8988T (cell line): ENCODE measurements at regions not wholly inside any gene's neighbourhood (a gene's known extent, or its start where the extent isn't known, plus 50 kb on each side); places are given as distances from the start of the nearest gene placed in this dataset.
"Not testable (repeated sequence)": the region's sequence is repeated elsewhere in the genome, so short reads cannot be mapped to it uniquely, and the experiment has no call there.

Source experiments
- DNase-seq: peaks from one replicate; pipeline ENCODE4 v3.0.0; 2011

DNA sequence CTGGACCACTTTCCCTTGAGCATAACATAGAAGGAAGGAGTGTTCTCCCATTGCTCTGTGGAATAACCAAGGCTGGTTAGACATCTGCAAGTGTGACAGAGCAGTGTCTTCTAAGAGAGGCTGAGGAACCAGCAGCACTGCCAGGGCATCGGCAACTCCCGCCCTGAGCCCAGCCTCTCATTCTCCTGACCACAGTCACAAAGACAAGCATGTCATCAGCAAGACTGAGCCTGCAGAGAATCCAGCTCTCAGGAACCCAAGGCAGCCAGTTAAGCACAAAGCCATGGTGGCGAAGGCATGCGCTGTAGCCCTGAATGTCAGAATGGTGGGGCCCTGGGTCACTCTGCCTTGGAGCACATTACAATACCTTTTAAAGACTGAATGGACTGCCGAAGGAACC, 253.9 kb downstream of the AGTPBP1 start:
- no peak for DNase-seq

DNA sequence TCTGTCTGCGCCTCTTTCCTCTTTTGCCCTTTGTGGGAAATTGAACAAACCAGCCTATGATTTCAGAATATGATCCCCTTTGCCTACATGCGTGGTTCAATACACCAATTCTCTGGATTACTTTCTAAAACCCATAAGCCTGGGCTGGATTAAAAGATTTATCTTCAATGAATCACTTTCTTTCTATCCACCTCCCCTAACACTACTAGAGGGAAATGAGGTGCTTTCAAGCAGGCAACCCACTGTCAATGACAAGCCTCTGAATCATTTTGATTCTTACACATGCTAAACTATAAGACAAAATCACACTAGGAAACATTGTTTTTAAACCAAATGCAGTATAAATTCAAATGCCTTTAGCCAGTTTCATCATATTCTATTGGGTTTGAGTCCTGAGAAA, 257.5 kb downstream of the AGTPBP1 start:
- no peak for DNase-seq

DNA sequence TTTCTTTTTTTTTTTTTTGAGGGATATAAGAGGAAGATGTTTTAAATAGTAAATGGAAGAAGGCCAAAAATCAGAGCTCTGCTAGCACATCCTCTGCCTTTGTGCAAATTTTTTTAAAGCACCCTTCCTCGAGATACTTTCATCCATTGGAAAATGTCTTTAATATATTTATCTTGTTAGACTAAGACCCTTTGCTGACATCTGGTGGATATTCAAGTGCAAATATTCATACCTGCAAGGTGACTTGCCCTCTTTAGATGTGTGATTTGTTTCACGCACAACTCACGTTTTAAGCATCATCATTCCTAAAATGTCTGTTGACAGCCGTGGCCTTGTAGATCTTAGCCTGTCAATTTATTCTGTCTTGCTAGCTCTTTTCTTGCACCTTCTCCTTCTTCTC, 258.5 kb downstream of the AGTPBP1 start:
- no peak for DNase-seq

DNA sequence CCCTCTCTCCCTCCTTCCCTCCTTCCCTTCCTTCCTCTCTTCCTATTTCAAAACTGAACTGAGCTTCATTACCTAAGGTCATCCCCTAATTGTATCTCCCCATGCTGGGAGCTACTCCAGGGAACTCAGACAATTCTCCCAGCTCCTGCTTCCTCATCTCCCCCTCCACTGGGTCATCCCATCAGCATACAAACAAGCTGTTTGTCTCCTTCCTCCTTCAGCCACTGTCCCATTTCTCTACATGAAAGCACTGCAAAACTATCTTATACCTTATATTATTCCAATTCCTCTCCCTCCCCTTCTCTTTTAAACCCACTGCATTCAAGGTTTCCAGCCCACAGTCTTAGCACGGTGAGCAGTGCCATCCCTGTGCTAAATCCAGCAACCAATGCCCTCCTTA, 262.4 kb downstream of the AGTPBP1 start:
- DNase-seq, result no peak

DNA sequence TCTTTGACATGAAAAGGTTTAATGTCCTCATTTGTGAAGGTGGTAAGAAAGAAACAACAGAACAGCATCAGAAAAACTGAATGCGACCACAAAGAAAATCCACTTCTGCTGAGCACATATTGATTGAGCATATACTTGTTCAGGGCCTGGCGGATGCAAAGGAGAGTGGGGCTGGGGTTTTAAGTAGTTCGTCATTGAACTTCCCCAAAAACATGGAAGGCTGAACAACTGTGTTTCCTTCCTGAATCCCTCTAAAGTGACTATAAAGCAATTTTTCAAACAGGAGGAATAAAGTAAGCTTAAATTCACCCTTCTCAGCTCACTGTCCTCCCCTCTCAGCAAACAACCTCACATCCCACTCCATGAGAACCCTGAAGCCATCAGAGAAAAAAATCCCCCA, 262.9 kb downstream of the AGTPBP1 start:
- no peak for DNase-seq

DNA sequence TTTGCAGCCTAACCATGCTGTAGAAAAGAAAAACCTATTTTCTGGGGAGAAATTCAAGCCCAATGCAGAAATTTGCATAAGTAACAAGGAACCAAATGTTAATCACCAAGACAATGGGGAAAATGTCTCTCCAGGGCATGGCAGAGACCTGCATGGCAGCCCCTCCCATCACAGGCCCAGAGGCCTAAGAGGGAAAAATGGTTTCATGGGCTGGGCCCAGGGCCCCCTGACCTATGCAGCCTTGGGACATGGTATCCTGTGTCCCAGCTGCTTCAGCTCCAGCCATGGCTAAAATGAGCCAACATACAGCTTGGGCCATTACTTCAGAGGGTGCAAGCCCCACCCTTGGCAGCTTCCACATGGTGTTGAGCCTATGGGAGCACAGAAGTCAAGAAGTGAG, 266.9 kb downstream of the AGTPBP1 start:
- not testable (repeated sequence) for DNase-seq

DNA sequence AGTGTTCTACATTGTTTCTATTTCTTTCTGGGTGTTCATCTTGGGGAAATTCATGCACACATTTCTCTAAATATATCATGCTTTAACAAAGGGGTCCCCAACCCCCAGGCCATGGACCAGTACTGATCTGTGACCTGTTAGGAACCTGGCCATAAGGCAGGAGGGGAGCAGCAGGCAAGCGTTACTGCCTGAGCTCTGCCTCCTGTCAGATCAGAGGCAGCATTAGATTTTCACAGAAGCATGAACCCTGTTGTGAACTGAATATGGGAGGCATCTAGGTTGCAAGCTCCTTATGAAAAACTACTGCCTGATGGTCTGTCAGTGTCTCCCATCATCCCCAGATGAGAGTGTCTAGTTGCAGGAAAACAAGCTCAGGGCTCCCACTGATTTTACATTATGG, 270.0 kb downstream of the AGTPBP1 start:
- no peak for DNase-seq

DNA sequence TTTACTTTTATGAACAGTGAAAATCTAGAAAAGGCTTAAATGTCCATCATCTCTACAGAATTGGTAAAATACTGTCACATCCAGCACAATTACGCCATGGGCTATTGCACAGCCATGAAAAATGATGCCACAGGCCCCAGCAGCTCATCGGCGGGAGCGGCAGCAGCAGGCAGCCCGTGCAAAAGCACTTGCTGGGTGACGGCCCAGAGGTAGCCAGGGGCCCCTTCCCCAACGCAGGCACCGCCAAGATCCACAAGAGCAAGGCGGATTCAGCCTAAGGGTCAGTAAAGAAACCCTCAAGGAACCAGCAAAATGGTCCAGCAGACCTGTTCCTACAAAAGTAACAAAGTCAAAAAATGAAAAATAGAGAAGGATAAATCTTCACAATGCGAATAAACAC, 272.7 kb downstream of the AGTPBP1 start:
- DNase-seq, result no peak

DNA sequence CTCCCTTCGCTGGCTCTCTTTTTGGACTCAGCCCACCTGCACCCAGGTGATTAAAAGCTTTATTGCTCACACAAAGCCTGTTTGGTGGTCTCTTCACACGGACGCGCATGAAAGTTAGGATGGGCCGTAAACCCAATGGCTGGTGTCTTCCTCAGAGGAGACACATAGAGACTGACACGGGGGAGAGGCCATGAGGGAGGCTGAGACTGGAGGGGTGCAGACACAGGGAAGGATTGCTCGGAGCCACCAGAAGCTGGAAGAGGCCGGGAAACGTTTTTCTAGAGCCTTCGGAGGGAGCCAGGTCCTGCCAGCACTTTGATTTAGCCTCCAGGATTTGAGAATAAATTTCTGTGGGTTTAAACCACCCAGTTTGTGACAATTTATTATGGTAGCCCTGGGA, 274.9 kb downstream of the AGTPBP1 start:
- DNase-seq, result no peak

DNA sequence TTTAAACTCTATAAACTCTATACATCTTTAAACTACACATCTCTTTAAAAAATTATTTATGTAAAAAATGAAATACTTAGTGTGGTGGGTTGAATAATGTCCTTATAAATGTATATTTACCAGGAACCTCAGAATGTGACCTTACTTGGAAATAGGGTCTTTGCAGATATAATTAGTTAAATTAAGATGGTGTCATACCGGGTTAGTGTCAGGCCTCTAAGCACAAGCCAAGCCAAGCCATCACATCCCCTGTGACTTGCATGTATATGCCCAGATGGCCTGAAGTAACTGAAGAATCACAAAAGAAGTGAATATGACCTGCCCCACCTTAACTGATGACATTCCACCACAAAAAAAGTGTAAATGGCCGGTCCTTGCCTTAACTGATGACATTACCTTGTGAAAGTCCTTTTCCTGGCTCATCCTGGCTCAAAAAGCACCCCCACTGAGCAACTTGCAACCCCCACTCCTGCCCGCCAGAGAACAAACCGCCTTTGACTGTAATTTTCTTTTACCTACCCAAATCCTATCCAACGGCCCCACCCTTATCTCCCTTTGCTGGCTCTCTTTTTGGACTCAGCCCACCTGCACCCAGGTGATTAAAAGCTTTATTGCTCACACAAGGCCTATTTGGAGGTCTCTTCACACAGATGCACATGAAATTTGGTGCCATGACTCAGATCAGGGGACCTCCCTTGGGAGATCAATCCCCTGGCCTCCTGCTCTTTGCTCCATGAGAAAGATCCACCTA, 283.5 kb downstream of the AGTPBP1 start:
- DNase-seq, result not testable (repeated sequence)

DNA sequence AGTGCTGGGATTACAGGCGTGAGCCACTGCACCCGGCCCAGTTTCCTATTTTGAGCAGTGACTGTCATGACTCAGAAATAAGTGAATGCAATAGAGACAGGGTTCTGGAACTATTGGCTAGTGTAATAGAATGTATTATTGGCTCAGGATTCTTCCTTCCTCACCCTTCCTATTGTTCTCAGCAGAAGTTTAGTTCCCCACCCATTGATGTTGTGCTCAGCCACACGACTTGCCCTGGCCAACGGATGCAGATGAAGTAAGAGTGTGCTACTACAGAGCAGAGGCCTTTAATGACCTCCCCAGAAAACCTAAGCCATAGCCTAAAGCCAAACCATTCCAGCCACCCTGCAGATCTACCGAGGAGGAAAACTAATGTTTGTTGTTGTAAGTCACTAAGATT, 287.9 kb downstream of the AGTPBP1 start:
- no peak for DNase-seq

DNA sequence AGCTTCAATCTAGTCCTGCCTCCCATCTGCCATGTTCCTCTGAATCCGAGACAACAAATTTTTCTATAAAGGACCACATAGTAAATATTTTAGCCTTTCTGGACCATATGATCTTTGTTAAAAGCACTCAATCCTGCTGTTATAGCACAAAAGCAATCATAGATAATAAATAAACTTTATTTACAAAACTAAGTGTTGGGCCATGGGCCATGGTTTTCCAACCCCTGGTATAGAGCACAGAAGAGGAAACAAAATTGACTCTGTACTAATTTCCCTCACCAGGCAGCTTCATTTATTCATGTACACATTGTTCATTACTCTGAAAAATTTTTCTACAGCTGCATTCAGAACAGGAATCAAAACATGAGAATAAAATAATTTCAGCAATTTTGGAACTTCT, 288.9 kb downstream of the AGTPBP1 start:
- no peak for DNase-seq

DNA sequence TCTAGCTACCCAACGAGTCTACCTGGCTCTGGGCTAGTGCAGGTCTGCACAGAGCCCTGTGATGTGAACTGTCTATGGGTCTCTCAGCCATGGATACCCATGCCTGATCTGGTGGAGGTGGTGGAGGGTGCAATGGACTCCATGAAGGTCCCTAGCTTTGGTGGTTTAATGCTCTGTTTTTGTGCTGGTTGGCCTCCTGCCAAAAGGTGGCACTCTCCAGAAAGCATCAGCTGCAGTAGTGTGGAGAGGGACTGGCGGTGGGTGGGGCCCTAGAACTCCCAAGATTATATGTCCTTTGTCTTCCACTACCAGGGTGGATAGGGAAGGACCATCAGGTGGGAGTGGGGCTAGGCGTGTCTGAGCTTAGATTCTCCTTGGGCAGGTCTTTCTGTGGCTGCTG, 290.1 kb downstream of the AGTPBP1 start:
- no peak for DNase-seq

DNA sequence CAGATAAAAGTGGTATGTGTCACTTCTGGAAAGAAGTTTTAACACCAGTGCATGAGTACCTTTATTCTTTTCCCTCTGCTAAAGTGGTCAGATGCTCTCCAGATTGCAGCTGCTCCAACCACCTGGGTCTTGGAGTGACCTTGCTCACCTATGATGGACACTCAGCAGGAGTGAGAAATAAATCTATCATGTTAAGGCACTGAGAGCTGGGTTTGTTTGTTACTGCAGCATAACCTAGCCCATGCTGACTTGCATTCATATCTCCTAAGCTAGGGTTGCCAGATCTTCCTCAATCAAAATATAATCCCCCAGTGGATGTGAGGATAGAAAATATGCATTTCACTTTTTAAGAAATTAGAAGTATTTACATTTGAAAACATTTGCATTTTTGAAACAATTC, 295.9 kb downstream of the AGTPBP1 start:
- no peak for DNase-seq

DNA sequence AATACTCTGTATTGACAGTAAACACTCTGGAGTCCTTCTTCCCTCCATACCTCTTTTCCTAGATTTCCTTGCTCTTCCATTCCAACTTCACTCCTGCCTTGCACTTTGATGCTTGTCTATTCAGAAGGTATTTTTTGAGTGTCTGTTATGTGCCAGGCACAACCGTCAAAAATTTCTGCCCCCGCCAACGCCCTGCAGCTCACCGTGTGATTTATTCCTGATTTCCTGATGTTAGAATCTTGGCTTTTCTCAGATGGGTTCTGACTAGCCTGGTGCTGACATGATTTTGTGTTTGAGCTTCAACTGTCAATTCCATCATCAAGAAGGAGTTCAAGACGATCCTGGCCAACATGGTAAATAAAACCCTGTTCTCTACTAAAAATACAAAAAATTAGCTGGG, 297.5 kb downstream of the AGTPBP1 start:
- DNase-seq, result no peak

DNA sequence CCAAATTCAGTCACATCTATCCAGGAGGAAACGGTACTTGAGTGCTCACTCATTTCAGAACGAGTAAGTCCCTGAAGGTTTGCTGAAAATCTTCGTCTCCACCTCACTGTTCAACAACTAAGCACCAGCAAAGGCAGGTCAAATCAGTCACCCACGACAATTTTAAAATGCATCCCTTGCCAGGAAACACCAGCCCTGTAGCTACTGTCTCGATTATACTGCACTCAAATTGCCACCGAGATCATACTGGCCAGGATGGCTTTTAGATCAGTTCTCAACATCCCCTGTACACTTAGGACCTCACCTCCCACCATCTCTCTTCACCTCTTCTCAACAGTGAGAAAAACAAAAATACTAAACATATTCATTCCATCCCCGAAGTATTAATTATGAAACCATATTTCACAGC, 298.6 kb downstream of the AGTPBP1 start:
- no peak for DNase-seq

DNA sequence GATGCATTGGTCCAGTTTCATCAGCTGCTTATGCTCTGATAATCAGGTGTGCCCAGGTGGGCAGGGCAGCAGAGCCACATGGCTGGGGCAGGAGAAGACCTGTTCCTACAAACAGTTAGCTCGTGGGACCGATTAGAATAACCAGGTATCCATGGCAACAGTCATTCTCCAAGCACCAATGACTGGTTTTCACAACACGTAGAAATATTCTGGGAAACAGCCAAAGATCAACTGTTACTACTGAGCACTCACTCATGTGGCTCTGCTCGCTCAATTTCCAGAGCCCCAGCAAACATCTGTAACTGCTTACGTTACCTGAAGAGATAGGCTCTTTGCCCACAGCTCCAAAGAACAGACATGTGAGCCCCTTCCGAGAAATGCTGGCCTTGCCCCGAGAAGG, 302.0 kb downstream of the AGTPBP1 start:
- DNase-seq, result no peak

DNA sequence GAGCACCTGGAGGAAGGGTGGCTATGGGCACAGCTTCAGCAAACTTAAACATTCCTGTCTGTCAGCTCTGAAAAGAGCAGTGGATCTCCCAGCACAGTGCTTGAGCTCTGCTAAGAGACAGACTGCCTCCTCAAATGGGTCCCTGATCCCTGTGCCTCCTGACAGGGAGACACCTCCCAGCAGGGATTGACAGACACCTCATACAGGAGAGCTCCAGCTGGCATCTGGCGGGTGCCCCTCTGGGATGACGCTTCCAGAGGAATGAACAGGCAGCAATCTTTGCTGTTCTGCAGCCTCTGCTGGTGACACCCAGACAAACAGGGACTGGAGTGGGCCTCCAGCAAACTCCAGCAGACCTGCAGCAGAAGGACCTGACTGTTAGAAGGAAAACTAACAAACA, 307.8 kb downstream of the AGTPBP1 start:
- not testable (repeated sequence) for DNase-seq

DNA sequence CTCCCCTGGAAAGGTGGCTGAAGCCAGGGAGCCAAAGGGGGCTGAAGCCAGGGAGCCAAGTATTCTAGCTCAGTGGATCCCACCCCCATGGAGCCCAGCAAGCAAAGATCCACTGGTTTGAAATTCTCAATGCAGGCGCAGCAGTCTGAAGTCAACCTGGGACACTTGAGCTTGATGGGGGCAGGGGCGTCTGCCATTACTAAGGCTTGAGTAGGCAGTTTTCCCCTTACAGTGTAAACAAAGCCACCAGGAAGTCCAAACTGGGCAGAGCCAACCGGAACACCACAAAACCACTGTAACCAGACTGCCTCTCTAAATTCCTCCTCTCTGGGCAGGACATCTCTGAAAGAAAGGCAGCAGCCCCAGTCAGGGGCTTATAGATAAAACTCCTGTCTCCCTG, 308.2 kb downstream of the AGTPBP1 start:
- DNase-seq, result not testable (repeated sequence)

DNA sequence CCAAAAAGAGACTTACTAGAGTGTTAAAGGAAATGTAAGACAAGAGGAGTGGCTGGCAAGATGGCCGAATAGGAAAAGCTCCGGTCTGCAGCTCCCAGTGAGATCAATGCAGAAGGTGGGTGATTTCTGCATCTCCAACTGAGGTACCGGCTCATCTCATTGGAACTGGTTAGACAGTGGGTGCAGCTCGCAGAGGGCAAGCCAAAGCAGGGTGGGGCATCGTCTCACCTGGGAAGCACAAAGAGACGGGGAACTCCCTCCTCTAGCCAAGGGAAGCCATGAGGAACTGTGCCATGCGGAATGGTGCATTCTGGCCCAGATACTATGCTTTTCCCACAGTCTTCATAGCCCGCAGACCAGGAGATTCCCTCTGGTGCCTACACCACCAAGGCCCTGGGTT, 308.7 kb downstream of the AGTPBP1 start:
- DNase-seq, result no peak

DNA sequence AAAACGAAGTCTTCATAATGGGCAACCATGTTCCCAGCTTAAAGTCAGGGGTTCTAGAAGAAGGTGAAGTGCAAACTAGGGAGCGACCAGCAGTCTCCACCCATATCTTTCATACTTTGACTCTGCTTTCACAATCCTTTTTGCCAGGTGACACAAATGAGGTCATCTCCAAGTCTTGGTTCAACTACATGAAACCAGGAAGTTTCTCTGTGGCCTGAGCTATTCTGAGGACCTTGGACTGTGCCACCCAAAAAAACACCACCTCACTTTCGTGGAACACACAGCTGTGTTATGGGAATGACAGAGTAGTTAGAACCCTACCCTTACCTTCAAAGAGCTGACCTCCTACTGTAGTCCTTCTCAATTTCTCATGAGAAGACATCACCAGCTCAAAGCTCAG, 309.2 kb downstream of the AGTPBP1 start:
- DNase-seq, result no peak

DNA sequence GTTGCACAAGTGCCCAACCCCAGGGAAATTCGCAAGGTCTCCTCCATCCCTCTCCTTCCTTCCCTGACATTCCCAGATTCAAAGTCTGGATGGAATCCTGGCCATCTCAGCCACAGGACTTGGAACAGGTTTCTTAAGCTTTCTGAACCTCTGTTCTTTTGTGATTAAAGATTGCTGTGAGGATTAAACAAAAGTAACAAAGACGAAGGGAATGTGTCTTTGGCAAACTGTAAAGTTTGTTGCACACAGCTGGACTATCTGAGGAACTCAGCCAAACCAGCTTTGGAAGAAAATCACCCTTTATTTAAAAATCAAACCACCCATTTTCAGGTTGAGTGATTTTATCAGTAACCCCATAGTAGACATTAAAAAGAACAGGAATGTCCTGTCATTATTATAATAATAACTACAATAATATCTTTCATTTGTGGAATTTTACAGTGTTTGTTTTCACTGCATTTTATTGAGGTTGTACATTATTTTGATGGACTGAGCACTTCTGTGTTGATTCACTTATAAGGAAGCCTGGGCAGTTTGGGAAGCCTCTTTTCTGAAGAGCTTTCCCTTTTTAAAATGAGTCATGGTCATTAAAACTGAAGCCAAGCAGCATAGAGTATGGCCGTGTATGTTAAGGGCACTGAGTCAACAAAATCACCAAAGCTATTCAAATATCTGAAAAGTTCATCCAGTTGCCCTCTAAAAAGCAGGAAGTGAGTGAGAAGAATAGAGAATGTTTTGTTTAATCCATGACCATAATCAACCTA, 310.2 kb downstream of the AGTPBP1 start:
- no peak for DNase-seq

DNA sequence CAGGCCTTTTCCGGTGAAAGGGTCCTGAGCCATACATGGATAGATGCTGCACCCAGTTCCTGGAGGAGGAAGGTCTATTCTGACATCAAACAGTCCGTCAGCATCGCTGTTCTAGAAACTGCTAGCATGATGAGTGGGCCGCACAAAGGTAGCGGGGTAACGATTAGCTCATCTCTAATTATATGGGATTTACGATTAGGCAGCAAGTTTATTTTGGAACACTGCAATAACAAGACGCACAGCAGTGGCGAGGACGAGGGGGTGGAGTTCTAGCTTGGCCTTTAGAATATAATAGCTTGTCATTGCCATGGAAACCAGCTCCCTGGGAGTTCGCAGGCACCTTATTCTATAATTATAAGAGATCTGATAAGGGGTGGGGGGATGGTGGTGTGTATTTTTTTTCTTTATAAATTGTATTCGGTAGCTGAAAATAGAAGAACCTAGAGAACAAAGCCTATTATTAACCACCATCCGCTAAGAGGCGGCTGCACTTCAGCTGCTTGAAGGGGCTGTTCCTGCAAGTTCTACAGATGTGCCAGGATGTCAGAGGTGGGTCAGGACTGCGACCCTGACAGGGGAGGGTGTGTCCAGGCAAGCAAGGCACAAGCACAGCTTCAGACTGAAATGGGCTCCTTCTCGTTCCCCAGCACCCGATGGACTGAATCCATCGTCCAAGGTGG, 311.0 kb downstream of the AGTPBP1 start:
- no peak for DNase-seq

DNA sequence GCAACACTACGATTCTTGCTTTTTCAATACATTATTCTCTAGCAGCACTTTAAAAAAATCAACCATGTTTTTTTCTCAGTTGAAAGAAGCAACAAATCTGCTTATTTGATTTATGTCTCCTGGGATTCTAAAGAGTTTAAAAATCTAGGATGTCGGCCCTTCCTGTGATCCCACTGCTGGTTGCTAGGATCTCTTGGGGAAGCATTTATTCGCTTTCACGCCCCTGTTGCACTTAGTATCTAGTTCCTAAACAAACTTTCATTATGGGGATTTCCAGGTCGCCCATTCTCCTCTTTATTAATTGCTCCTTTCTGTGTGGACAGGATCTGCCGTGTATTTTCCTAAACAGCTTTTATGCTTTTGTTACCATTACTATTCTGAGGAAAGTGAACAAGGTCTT, 313.5 kb downstream of the AGTPBP1 start:
- no peak for DNase-seq
